Stomach (tissue), 8 donors: ENCODE measurements at regions not wholly inside any gene's neighbourhood (a gene's known extent, or its start where the extent isn't known, plus 50 kb on each side); places are given as distances from the start of the nearest gene placed in this dataset.

Experiments used
- DNase-seq, 2 donors: peaks; one replicate each; pipeline versions ENCODE4 v3.0.0 to v3.0.0-alpha.2; 2013 to 2019
- H3K27ac ChIP-seq, 5 donors: fragments of 200-600 bp in 4 of 5; sonication (generic) in 4 of 5; one replicate each; pipeline ENCODE4 v1.5.1; 2013 to 2019; ENCODE audit warnings: mild to moderate bottlenecking in 1 of 5, moderate library complexity in 1 of 5
- H3K27me3 ChIP-seq, 3 donors: fragments of 200-600 bp; sonication (generic); one replicate each; pipeline ENCODE4 v1.5.1; 2017 to 2019; ENCODE audit warnings: mixed run types in 1 of 3
- H3K36me3 ChIP-seq, 4 donors: fragments of 200-600 bp; sonication (generic); 1 replicate in 3 of 4; 2 replicates in 1 of 4; pipeline ENCODE4 v1.5.1; 2016 to 2019
- H3K4me1 ChIP-seq, 4 donors: fragments of 200-600 bp; sonication (generic); one replicate each; pipeline ENCODE4 v1.5.1; 2016 to 2019
- H3K4me3 ChIP-seq, 4 donors: fragments of 200-600 bp; sonication (generic) in 3 of 4; one replicate each; pipeline ENCODE4 v1.5.1; 2016 to 2019; ENCODE audit warnings: mild to moderate bottlenecking in 1 of 4
- H3K9me3 ChIP-seq, 4 donors: fragments of 200-600 bp; sonication (generic); one replicate each; pipeline ENCODE4 v1.5.1; 2016 to 2019
- CTCF ChIP-seq, 7 experiments: fragments of 450-650 bp in 4 of 7; fragments of 200-600 bp in 3 of 7; sonication (generic) in 3 of 7; IDR thresholded peaks; one replicate each; pipeline ENCODE4 v1.5.1; 2016 to 2019; ENCODE audit warnings: antibody characterized with exemption in 7 of 7, control low read depth in 2 of 7, mild to moderate bottlenecking in 1 of 7
- EP300 ChIP-seq: sonication (generic); formaldehyde crosslinking; IDR thresholded peaks from one replicate; pipeline ENCODE4 v1.6.1; 2017; ENCODE audit warnings: antibody characterized with exemption
- POLR2A ChIP-seq, 4 donors: fragments of 450-650 bp; IDR thresholded peaks; one replicate each; pipeline ENCODE4 v1.6.1; 2016; ENCODE audit warnings: antibody characterized with exemption in 4 of 4, control low read depth in 2 of 4, mild to moderate bottlenecking in 1 of 4, moderate library complexity in 1 of 4
- POLR2AphosphoS5 ChIP-seq, 3 donors: sonication (generic); formaldehyde crosslinking; IDR thresholded peaks; one replicate each; pipeline ENCODE4 v1.6.1; 2016; ENCODE audit warnings: antibody characterized with exemption in 3 of 3
- WGBS, 5 donors: extraction: QIAGEN DNeasy Blood & Tissue Kit in 3 of 5; methylation state at CpG; one replicate each; pipeline versions ENCODE4 v1.1.5 to v1.1.7; 2013 to 2018; 5-methylcytosine and 5-hydroxymethylcytosine counted together
- intact Hi-C: fragments of 100-400 bp; cut with DNase I; formaldehyde crosslinking; loops from one replicate; pipeline ENCODE4 v1.15.1; 2023; ENCODE audit warnings: low total_unique reads
- donor health status: healthy with polysubstance abuse.
- donor health status: Bipolar disorder and iron deficiency.
- donor health status: healthy.

DNA sequence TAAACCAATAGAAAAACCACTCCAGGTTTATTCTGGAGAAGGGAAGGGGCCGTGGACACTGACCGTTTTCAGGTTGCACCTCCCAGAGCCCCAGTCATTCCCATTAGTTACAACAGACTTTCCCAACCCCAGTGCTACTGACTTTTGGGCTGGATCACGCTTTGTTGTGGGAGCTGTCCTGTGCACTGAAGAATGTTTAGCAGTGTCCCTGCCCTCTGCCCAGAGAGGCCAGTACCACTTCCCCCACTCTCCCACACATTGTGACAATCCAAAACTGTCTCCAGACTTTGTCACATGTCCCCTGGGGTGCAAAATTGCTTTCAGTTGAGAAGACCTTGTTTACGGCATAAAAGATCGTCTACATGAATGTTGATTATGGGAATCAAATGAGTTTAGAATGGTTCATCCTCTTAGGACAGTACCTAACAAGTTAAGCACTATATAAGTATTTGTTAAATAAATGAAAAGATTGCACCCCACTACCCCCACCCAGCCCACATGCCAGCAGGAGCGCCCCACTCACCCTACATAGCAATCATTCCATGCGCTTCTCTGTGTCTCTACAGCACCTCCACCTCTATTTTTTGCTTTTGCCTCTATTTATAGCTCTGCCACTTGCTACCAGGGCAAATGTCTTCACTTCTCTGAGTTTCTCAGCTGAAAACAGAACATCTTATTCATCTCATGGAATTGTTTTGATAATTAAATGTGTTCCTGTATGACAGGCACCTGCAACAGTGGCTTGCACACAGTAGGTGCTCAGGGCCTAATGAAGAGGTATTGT, 104.9 kb downstream of the AXIN2 start:
- H3K9me3 ChIP-seq = no peaks in the 10 kb centered on the region
- peaks cover 0 to 7% (median 0%) of the 10 kb centered on the region in 3 donors for H3K27me3 ChIP-seq
- no peaks in the 10 kb centered on the region for H3K36me3 ChIP-seq
- WGBS, 5 donors = 60 to 84% (median 77%) methylated on average over 7 of the region's 7 CpGs
- H3K4me3 ChIP-seq = no peak overlapping the region
- intact Hi-C loops = no loop called here
- peaks cover 0 to 15% (median 0%) of the 10 kb centered on the region in 4 donors for H3K4me1 ChIP-seq
- no peak for DNase-seq
- TF ChIP-seq POLR2AphosphoS5 (IDR thresholded peaks at IDR 0.05) (no peak), EP300 (no peak), POLR2A (IDR thresholded peaks at IDR 0.05) (no peak), CTCF (IDR thresholded peaks at IDR 0.05) (no peak)
- H3K27ac ChIP-seq = no peak overlapping the region

DNA sequence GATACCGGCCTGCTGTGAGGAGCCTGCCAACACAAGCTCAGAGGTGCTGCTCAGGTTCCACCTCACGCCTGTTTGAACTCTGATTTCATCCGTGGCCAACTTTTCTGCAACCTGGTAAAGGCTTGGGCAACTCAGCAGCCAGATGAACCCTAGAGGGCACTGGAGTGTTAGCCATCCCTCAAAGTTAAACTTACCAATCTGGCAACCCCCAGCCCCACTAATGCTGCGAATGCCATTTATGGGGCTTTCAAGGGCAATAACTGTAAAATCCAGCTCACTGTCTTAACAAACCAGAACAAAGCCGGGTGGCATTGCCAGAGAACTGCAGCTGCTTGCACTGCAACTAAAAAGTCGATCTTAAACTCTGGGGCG, 105.5 kb downstream of the AXIN2 start:
- 38 to 42% (median 40%) methylated on average over 6 to 7 of the region's 7 CpGs for WGBS, 5 donors
- peaks cover 0 to 7% (median 0%) of the 10 kb centered on the region in 3 donors for H3K27me3 ChIP-seq
- intact Hi-C loops = no loop called here
- no peaks in the 10 kb centered on the region for H3K36me3 ChIP-seq
- TF ChIP-seq CTCF (IDR thresholded peaks at IDR 0.05) = peak in 2 of 7 experiments; percentile 10 to 16
- TF ChIP-seq POLR2A (IDR thresholded peaks at IDR 0.05) = no peak
- no peak overlapping the region for H3K4me3 ChIP-seq
- peak in 1 of 2 donors; percentile 59 for DNase-seq
- no peak overlapping the region for H3K27ac ChIP-seq
- peaks cover 0 to 15% (median 0%) of the 10 kb centered on the region in 4 donors for H3K4me1 ChIP-seq
- H3K9me3 ChIP-seq = no peaks in the 10 kb centered on the region

DNA sequence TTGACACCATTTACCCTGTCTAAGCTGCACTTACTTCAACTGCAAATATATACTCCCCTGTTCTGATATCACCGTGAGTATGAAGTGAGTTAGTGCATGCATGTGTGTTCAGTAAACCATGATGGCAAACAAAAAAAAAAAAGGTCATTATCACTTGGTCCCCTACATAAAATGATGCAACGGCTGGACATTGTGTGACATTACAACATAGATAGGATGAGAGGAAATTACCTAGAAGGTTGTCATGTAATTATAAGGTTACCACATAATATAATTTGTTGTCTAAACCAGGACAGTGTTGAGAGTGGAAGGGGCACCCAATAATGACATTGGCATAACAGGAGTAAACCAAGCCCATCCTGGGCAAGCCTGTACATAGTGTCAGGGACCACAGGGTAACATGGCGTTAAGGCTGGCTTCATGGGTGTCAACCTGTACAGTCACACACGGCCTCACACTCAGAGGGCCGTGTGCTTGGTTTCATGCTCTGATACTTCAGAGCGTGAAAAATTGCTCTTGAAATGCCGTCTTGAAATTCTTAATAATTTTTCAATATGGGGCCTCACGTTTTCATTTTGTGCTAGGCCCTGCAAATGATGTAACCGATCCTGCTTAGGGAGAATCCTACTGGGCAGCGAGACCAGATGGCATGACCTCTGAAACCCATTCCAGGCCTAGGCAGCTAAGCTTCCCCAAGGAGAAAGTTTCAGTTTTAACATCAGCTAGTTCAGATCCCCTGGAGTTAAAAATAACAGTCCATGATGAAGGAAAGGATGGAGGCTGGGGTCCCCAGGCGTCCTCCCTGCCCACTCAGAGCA, 106.1 kb downstream of the AXIN2 start:
- no peak for DNase-seq
- WGBS, 5 donors = 73 to 80% (median 78%) methylated on average over 11 of the region's 11 CpGs
- no peaks in the 10 kb centered on the region for H3K9me3 ChIP-seq
- peaks cover 0 to 15% (median 0%) of the 10 kb centered on the region in 4 donors for H3K4me1 ChIP-seq
- peaks cover 0 to 7% (median 0%) of the 10 kb centered on the region in 3 donors for H3K27me3 ChIP-seq
- intact Hi-C loops = no loop called here
- no peaks in the 10 kb centered on the region for H3K36me3 ChIP-seq
- no peak overlapping the region for H3K4me3 ChIP-seq
- no peak for TF ChIP-seq POLR2A (IDR thresholded peaks at IDR 0.05)
- TF ChIP-seq EP300 = no peak
- TF ChIP-seq CTCF (IDR thresholded peaks at IDR 0.05) = no peak
- TF ChIP-seq POLR2AphosphoS5 (IDR thresholded peaks at IDR 0.05) = no peak
- H3K27ac ChIP-seq = no peak overlapping the region

DNA sequence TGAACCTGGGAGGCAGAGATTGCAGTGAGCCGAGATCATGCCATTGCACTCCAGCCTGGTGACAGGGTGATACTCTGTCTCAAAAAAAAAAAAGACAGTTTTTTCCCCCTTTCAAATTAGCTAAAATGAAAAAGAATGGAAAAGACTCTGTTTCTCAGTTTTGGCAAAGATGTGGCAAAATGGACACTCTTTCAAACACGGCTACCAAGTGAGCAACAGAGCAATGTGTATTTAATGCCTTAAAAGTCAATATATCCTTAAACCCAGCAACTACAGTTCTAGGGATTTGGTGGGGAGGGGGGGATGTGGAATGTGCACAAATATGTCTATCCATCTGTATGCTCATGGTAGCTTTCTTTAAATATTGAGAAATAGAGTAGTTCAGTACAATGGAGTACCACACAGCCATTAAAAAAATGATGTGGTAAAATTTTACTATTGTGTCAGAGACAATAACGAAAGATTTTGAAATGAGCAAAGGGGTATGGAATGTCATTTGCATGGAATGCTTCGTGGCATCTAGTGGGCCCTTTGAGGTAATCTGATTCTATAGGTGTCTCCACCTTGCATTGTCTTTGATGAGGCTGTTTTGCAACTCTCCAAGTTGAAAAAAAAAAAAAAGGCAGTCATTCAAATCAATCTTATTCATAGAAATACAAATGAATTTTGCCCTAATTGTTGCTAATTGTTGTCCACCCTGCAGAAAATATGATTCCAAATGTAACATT, 108.1 kb downstream of the AXIN2 start:
- Histone ChIP-seq H3K4me1 (peaks cover 0 to 15% (median 0%) of the 10 kb centered on the region in 4 donors), H3K27ac (no peak overlapping the region), H3K9me3 (no peaks in the 10 kb centered on the region), H3K4me3 (no peak overlapping the region), H3K36me3 (no peaks in the 10 kb centered on the region), H3K27me3 (no peaks in the 10 kb centered on the region)
- DNase-seq = no peak
- 77 to 89% (median 83%) methylated on average over 4 of the region's 4 CpGs for WGBS, 5 donors
- no peak for TF ChIP-seq CTCF (IDR thresholded peaks at IDR 0.05)
- no peak for TF ChIP-seq EP300
- no peak for TF ChIP-seq POLR2AphosphoS5 (IDR thresholded peaks at IDR 0.05)
- TF ChIP-seq POLR2A (IDR thresholded peaks at IDR 0.05) = no peak
- intact Hi-C loops = no loop called here
